Mesenteric fat pad (tissue), 1 donor: ENCODE measurements at regions not wholly inside any gene's neighbourhood (a gene's known extent, or its start where the extent isn't known, plus 50 kb on each side); places are given as distances from the start of the nearest gene placed in this dataset.
"Not testable (repeated sequence)": the region's sequence is repeated elsewhere in the genome, so short reads cannot be mapped to it uniquely, and the experiment has no call there.

ENCODE experiments used
- DNase-seq: peaks from one replicate; pipeline ENCODE4 v3.0.0-alpha.2; 2020; ENCODE audit warnings: low spot score
- donor health status: DM: yes; HTN: yes; CAD: no.

DNA sequence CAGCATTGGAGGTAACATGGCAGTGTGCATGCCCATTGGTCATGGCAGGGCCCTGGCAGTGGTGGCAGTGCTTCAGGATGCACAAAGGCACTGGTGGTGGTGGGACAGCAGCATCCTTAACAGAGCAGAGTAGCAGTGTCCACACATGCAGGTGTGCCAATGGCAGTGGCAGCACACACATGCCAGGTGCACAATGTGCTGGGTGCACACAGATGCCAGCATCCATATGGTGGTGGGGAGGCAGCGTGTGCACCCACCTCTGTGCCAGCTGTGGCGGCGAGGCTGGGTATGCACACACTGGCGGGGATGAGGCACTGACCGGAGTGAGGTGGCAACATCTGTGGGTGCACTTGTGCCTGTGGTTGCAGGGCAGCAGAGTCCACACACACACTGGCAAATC, 150.6 kb downstream of the SI start:
- no peak for DNase-seq

DNA sequence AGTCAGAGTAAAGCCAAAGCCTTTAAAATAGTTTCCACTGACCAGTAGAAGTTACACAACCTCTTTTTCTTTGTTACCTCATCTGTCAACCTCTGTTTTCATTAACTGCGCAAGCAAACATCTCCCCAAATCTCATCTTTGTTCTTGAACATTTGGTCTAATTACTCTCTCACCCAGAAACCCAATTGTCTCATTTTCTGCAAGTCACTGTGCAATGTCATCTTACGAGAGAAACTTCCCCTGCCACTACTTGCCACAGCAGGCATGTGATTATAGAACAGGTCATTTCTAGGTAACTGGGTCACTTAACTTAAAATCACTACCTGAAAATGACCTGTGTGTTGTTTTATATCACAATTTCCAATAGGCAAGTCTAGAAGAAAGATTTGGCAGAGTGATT, 159.4 kb downstream of the SI start:
- no peak for DNase-seq

DNA sequence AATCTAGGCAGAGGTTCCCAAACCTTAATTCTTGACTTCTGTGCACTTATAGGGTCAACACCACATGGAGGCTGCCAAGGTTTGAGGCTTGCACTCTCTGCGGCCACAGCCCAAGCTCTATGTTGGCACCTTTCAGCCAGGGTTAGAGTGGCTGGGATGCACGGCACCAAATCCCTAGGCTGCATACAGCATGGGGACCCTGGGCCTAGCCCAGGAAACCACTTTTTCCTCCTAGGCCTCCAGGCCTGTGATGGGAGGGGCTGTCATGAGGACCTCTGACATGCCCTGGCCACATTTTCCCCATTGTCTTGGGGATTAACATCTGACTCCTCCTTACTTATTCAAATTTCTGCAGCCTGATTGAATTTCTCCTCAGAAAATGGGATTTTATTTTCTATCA, 165.4 kb downstream of the SI start:
- DNase-seq, result no peak

DNA sequence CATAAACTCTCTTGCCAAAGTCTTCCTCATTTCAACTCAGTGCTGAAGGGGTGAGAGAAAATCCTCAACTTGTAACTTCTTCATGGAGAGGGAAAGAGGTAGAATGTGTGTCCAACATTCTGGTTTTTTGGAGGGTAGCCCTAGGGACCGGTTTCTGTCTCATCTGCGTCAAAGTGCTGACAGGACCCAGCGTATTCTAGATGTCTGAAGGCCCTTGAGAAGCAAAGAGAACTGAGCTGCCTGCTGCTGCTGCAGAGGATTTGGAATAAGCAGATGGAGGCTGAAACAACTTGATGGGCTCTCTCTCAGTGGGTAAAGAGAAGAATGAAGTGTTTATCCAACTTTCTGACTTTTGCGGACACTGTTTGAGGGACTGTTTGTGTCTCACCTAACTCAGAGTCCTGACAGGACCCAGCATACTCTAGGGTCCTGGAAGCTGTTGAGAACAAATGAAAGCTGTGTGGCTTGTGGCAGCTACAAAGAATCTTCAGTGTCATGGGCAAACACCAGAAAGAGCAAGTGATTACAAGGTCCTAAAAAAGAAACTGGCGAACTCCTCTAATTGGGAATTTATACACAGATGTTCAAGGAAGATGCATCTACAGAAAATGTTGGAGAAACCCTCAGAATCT, 174.4 kb downstream of the SI start:
- DNase-seq, result no peak

DNA sequence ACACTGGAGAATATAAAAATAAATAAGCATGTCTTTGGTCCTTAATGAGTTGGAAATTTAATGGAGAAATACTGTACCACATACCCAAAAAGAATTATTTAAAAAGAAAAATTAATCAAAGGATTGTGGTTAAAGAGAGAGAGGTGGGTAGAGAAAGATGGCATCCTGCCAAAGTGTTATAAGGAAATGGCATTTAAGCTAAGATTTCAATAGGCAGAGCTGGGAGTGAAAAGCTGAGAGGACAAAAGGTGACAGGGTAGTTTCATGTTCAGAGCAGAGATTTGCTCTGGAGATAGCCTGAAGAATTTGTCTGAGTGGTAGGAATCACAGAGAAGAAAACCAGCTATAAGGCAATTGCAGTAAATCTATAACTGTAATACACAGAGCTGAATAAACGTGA, 181.0 kb downstream of the SI start:
- no peak for DNase-seq

DNA sequence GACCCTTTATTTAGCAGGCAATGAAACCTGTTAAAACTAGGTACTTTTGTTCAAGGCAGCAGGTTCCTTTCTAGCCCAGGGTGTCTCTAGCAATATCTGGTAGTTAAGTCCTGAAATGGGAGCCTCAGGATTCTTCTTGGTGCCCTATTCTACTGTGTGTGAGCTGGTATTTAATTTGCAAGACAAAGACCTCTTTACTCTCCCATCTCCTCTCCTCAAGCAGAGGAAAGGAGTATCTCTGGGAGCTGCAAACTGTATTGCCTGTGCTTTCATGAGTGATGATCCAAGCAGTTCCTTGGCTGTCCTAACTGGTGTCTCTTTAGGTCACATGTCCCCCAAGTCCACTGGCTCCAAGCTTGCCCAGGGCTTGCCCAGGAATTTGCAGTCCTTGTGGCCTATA, 188.2 kb downstream of the SI start:
- DNase-seq, result no peak

DNA sequence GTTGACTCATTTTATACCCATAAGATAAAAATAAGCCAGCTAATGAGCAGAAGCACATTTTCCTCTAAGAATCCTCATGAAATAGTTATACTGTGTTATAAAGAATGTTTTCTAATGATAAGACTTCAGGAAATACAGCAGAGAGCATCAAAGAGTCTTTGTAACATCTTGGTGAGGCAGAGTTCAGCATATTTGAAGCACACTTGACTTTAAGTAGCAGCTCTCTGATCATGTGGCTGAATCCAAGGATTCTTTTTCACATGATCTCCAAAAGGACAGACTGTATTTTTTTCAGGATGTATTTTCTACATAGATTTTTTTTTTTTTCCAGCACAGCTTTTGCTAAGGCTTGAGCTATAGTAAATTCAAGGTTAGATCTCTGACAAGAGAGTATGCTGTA, 195.1 kb downstream of the SI start:
- no peak for DNase-seq

DNA sequence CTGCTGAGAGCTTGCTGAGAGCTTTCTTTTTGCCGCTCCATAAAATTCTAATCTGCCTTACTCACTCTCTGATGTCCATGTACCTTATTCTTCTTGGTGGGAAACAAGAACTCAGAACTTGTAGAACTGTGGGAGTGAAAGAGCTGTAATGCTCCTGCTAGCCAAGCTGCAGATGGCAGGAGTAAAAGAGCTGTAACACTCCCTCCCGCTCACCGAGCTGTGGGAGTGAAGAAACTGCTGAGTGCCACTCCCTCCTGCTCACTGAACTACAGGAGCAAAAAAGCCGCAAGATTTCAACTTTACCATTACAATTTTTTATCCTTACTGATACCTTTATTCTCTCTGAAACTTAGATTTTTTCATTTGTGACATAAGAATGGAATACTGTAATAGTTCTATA, 199.1 kb downstream of the SI start:
- no peak for DNase-seq

DNA sequence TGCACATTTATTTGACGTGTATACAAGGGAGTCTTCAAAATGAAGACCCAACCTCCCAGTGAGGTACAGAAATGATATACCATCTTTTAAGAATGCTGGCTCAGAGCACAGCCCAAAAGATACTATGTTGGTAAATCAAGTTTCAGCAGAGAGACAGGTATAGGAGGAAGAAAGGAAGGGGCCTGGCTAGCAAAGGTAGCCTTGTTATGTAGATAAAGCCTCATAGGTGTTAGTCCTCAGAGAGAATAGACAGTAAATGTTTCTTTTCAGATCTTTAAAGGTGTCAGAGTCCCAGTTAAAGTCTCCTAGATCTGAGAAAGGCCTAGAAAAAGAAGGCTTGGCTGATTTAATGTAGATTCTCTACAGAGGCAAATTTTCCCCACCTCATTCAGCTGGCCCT, 213.8 kb downstream of the SI start:
- DNase-seq, result no peak

DNA sequence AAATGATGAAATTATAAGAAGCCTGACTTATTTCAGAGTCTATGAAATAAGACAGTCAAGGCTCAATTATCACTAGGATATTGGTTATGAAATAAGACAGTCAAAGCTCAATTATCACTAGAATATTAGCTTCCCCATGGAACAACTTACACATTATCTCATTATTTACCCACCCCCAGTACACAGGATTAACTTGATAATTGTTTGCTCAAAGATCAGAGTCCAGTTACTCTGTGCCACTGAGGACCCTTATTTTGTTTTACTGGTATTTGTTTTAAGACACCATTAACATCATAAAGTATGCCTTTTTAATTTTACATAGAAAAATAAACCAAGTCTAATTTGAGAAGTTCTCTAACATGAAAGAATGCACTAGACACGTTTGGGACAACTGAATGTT, 225.4 kb downstream of the SI start:
- no peak for DNase-seq

DNA sequence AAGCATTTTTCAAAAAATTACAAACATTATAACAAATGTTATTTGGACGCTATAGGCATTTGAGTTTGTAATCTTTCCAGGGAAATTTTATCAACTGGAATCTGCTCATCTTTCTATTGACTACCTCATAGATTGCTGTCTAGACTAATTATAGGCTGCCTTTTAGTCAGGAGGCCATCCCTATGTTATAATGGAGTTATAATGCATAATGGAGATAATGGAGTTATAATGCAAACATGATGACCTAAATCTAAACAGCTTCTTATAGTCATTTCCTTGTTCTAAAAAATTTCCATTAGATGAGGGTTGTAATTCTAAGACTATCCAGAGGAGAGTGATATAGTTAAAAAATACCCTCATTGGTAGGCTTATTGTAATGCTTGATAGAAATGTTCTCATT, 226.4 kb downstream of the SI start:
- no peak for DNase-seq

DNA sequence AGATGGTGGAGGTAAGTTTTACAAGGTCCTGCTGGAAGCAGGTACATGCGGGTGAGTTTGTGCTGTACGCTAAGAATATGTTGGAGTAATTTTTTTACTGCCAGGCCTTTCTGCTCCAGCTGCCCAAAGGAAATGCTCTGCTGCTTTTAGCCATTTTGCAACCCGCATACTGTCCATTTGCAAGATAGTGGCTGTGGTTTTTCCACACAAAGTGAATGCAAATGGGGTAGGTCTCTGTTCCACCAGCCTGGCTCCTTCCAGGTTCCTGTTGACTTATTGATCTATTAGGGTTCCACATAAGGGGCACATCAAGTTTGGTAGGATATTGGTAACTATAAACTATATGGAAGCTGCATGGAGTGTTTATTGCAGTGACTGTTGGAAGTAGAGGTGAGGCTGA, 227.1 kb downstream of the SI start:
- no peak for DNase-seq

DNA sequence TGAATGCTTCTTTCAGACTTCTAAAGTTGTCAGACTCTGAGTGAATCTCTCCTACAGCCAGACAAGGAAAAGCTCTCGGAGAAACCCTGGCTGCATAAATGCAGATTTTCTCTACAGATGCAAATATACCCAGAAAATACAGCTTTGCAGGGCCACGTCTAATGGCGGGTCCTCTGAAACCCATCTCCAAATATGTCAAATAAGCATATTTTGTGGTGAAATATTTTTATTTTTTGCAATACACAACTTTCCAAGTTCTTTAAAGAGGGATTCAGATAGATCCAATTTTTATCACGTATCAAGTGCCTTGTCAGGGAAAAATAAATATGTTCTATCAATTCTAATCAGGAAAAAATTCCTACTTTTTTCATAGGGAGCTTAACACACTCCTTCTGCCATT, 229.4 kb downstream of the SI start:
- no peak for DNase-seq

DNA sequence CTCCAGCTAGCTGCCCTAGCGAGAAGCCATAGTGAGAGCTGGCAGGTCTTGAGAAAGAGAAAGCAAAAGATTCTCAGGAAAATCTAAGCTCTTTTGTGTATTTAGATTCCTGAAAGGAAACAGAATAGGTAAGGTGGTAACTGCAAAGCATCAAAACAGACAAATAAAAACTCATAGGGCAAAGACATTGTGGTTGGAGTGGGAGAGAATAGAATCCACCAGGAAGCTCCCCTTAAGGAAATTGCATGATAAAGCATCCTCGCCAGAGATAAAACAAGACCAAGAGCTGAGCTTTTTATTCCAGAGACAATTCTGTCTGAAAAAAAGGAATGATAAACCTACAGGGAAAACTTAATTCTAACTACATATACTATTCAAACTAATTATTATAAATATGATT, 232.6 kb downstream of the SI start:
- no peak for DNase-seq

DNA sequence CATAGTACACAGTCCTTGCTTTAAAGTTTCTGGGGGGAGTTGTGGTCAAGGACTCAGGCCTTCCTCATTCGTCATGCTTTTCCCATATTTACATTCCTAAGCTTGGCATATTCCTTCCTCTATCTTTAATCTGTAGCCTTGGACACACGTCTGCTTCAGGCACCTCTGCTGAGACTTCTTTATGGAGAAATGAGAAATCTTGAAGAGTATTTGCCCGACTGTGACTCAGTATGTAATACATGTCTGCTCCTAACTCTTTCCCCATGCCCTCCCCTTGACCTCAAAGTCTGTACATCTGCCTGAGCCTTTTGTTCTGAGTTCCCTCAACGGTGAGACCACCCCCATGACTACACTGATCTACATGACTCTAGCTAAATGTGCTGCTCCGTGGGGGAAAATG, 246.1 kb downstream of the SI start:
- no peak for DNase-seq

DNA sequence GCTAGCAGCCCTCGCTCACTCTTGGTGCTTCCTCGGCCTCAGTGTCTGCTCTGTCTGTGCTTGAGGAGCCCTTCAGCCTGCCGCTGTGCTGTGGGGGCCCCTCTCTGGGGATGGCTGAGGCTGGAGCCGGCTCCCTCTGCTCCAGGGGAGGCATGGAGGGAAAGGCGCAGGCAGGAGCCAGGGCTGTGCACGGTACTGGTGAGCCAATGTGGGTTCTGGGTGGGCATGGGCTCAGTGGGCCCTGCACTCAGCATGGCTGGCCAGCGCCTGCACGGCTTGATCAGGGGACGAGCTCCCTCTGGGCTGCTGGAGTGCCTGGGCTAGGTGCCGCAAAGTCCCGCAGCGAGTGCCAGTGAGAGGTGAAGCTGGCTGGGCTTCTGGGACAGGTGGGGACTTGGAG, 260.0 kb downstream of the SI start:
- DNase-seq, result no peak

DNA sequence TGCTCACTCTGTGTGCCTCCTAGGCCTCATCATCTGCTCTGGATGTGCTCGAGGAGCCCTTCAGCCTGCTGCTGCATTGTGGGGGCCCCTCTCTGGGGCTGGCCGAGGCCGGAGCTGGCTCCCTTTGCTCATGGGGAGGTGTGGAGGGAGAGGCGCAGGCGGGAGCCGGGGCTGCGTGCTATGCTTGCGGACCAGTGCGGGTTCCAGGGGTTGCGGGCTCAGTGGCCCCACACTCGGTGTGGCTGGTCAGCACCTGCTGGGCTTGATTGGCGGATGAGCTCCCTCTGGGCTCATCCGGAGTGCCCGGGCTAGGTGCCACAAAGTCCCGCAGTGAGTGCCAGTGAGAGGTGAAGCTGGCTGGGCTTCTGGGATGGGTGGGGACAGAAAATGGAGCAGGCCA, 264.2 kb downstream of the SI start:
- DNase-seq, result no peak

DNA sequence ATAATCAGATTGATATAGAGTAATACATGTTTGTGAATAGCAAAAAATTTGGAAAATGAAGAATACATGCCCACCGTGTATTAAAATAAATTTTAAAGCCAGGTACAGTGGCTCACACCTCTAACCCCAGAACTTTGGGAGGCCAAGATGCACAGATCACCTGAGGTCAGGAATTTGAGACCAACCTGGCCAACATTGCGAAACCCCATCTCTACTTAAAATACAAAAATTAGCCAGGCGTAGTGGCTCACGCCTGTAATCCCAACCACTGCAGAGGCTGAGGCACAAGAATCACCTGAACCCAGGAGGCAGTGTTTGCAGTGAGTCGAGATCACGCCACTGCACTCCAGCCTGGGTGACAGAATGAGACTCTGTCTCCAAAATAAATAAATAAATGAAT, 266.3 kb downstream of the SI start:
- no peak for DNase-seq

DNA sequence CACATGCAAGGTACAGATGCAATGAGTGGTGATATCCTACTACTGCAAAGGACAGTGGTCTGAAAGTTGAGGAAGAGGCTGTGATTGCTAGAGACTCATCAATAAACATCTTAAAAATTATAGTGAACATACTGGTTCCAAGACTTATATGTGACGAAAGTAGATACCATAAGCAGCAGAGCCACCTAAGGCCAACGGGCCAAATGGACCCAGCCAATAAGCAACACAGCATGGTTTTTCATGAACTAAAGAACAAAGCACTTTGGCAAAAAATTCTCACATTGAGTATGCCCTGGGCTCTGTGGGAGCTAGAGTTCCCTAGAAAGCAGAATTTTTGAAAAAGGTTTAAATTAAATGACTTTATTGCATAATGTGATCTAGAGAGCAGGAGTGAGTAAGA, 272.1 kb downstream of the SI start:
- no peak for DNase-seq

DNA sequence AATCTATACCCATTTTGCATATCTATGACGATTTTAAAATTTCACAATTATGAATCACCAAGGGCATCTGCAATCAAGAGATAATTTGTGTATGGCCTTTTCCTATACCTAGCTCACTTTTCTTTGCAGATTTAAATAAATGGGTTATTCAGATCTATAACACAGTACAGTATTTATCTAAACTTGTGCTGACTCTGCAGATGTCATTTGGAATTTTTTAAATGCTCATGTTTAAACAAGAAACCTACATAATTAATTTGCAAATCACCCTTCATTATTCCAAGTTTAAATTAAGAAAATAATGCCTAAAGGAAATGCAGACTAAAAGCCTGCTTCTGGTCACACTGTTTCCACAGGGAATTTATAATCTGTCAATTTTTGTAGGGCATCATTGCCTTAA, 284.2 kb downstream of the SI start:
- DNase-seq, result no peak

DNA sequence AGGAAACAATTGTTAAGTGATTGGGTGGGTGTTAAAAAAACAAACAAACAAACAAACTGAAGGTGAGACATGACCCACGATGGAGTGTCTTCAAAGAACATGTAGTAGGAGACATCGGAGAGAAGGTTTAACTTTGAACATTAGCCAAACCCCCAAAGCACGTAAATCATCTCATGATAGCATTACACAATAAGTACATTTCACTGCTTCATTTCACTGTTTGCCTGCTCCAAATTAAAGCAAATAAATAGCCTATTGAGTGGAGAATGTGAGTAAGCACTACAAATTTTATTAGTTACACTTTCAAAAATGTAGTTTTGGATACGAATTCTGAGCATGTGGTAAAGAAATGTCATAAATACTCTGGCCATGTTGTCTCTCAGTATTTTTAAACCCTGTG, 287.0 kb downstream of the SI start:
- no peak for DNase-seq

DNA sequence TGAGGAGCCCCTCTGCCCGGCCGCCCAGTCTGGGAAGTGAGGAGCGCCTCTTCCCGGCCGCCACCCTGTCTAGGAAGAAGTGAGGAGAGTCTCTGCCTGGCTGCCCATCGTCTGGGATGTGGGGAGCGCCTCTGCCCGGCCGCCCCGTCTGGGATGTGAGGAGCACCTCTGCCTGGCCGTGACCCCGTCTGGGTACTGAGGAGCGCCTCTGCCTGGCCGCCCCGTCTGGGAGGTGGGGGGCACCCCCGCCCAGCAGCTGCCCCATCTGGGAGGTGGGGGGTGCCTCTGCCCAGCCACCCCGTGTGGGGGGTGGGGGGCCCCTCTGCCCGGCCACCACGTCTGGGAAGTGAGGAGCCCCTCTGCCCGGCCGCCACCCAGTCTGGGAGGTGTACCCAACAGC, 293.9 kb downstream of the SI start:
- not testable (repeated sequence) for DNase-seq

DNA sequence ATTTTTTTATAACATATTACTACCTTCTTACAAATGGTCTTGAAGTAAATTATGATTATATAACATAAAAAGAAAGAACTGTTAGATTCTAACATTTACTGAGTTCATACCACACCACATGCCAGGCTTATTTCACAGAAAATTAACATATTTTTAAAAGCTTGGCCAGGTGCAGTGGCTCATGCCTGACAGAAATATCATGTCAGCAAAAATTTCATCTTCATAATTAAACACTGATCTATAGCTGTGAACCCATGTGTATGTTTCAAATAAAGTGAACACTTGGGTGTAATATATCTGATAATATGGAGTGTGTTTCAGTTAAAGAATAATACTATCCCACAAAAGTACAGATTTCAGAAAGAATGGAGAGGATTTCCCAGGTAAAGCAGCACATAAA, 296.5 kb downstream of the SI start:
- DNase-seq, result no peak

DNA sequence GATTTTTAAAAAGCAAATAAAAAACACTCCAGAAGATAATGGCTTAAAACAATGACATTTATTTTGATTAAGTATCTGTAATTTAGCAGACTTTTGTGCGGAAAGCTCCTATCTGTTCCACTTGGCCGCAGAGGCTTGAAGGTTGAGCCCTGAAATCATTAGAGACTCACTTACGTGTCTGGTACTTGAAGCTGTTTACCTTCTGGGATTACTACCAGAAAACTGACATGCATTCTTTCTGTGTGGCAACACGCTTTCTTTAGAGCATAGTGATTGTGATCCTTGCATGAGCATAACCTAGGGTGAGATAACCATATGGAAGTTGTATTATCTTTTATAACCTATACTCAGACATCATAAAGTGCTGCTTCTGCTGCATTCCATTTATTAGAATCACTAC, 298.5 kb downstream of the SI start:
- DNase-seq, result no peak
